HG03521 (cell line): ENCODE measurements at regions not wholly inside any gene's neighbourhood (a gene's known extent, or its start where the extent isn't known, plus 50 kb on each side); places are given as distances from the start of the nearest gene placed in this dataset.
"Not testable (repeated sequence)": the region's sequence is repeated elsewhere in the genome, so short reads cannot be mapped to it uniquely, and the experiment has no call there.

Experiments
- ATAC-seq: cut with Tn5 transposase; IDR thresholded peaks from one replicate; pipeline ENCODE4 v1.9.1; 2021; ENCODE audit warnings: mild to moderate bottlenecking, moderate library complexity; ENCODE audit not compliant: unreplicated experiment

DNA sequence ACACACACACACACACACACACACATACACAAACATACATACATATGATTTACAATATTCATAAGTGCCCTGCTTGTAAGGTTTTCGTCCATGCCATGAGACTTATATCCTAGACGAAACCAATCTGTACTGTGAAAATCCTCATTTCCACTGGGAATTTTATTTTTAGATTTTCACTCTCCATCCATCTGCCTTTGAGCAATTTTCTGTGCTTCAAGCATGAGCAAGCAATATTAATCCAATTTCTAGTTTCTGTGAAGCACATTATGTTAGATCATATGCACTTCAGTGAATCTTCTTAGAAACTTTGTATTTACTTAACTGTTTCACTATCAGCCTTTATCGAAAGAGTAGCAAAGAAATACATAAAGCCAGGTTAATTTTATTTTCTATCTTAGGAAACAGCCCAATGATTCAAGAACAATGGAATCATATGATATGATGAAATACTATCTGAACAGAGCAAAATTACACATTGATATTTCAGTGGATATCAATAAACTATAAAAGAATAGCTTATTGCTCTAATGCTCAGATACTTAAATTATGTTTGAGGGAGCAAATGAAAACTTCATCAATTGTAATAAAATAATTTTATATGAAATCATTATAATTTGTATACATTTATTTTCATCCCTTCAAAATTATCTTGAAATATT lies 1100.7 kb upstream of the MIR17HG start:
- ATAC-seq: no peak

DNA sequence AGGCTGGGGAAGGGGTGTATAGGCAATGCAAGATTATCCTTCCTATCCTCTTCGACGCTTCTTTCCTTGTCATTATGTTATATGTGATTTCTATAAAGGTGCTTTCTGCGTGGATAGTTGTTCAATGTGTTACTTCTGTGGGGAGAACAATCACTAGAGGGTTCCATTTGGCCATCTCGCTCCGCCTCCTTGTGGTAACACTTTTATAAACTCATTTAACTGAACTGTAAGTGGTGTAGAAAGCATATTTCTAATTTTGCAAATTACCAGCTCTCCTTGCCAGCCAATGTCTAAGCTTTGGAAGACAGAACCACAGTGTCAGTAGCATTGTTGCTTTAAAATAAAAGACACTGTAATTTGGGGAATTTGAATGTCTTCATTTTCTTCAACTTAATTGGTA lies 1093.7 kb upstream of the MIR17HG start:
- ATAC-seq: no peak

DNA sequence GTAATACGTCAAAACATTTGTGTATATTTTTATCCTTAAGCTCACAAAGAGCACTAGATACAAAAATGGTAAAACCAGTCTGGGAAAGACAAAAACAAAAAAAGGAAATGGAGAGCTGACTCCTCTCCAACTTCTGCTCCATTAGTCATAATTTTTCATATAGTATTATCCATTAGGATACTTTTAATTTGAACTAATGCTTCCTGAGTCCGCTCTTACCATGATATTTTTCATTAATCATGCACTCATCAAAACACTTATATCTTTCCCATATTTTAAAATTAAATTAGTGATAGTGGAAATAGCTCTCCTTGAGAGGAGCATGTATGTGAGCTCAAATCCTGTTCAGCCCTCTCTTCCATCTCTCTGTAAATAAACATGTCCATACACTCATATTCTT lies 1093.0 kb upstream of the MIR17HG start:
- no peak for ATAC-seq

DNA sequence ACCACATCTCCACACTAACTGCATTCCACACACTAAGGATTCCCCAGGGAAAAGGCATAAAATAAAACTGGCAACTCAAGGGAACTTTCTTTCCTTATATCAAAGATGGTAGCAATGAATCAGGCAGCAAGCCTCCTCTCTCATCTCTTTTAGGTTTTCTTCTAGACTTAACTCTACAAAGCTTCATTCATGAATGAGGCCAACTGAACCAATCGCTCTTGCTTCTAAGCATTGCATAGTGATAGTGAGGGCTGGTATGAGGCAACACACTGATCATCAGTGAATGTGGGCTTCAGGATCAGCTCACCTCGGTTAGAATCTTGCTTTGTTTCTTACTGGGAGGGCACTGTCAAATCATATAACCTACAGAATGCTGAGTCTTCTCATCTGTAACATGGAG lies 1090.7 kb upstream of the MIR17HG start:
- ATAC-seq: no peak

DNA sequence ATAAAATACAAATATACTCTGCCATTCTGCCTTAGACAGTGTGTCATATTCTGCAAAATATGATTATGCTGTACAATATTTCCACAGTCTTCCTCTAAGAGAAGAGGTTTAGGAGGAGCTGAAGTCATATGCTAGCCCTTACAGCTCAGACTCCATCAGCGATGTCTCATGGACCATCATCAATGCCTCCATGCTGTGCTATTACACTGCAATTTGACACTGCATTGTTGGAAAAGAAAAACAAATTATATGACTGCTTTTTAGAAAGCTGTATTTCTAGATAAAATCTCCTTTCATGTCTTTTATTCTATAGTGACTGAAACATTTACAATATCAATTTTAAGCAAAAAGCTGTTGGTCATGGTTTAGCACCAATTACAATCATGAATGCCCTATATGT lies 1089.4 kb upstream of the MIR17HG start:
- ATAC-seq: no peak

DNA sequence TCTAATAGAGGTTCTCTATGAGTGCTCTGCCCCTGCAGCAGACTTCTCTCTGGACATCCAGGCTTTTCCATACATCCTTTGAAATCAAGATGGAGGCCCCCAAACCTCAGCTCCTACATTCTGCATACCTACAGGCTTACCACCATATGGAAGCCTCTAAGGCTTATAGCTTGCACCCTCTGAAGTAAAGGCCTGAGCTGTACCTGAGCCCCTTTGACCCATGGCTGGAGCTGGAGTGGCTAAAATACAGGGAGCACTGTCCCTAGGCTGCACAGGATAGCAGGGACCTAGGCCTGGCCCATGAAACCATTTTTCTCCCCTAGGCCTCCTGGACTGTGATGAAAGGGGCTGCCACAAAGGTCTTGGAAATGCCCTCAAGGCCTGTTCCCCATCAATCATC lies 1086.1 kb upstream of the MIR17HG start:
- no peak for ATAC-seq

DNA sequence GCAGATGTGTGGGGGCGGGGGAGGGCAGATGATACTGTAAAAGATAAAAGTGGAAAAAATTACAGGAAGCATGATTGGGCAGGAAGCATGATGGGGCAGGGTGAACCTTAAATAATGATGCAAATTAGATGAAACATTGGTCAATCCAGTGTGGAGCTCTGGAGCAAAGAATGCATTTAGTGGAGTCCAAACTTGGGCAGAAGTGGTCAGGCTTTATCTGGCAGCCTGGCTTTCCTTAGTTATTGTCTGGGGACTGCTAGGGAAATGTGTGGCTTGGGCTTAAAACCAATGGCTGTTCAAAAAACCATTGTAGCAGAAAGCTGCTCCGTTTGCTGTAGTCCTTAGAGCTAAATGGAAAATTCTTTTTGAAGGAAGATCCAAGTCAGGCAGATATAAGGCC lies 1077.3 kb upstream of the MIR17HG start:
- no peak for ATAC-seq

DNA sequence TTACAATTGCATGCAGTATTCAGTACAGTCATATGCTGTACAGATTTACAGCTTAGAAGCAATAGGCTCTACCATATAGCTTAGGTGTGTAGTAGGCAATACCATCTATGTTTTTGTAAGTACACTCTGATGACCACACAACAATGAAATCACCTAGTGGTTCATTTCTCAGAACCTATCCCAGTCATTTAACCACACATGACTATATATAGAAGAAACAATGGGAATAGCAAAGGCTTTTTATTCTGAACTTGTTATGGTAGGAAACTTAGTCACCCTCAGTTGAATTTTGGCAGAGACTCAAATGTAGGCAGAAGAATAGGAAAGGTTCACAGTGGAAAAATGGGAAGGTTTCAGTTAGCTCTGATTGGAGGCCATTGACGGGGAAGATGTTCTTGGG lies 1075.1 kb upstream of the MIR17HG start:
- ATAC-seq: no peak

DNA sequence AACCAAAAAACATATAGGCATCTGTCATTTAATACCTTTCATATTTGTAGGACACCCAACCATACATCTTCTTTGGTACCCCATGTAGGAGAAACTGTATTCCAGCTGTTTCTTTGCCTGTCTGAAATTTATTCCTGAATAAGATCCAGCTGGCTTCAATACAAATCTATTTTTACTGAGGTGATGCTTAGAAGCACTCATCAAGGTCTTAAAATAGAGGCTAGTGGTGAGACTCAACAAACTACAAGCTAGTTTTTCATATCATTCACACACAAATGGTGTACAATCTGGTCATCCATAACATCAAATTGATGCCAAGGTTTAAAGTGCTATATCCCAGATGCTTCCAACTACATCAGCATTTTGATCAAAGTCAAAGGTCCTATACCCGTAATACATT lies 1071.3 kb upstream of the MIR17HG start:
- no peak for ATAC-seq

DNA sequence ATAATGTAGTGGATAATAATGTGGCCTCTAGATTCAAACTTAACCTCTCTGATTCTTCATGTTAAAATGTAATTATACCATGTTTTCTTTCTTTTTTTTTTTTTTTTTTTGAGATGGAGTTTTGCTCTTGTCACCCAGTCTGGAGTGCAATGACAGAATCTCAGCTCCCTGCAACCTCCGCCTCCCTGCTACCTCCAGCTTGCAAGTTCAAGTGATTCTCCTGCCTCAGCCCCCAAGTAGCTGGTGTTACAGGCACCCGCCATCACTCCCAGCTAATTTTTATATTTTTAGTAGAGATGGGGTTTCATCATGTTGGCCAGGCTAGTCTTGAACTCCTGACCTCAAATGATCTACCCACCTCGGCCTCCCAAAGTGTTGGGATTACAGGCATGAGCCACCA lies 1069.3 kb upstream of the MIR17HG start:
- not testable (repeated sequence) for ATAC-seq

DNA sequence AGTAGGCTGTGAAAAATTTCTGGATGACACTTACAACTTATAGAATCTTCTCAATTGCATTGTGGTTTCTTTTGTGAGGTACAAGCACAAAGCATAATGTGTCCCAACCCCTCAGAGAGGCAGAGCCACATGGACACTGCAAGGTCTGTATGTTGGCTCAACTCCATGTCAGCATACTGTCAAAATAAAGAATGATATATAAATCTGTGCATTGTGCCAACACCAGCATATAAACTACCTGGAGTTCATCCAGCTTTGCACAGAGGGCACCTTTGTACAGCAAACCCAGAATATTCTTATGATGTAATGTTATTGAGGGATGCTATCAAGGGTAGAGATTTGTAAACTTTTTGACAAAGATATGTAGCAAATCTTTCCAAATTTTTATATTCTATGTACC lies 1065.8 kb upstream of the MIR17HG start:
- no peak for ATAC-seq

DNA sequence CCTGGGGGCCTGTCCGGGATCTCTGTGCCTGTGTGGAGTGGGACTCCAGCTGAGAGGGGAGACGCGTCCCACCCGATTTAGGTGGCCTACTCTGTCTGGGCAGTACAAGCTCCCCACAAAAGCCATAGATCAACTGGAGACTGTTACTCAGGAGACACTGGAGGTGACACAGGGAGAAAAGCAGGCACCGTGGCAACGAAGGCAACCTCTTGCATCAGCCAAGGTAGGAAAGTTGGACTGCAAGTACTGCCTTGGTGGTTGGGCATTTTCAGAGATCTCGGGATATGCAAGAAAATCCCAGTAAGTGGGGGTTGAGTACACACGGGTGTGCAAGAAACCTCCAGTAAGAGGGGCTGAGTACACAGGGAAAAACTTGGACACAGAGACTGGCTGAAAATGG lies 1060.0 kb upstream of the MIR17HG start:
- ATAC-seq: no peak

DNA sequence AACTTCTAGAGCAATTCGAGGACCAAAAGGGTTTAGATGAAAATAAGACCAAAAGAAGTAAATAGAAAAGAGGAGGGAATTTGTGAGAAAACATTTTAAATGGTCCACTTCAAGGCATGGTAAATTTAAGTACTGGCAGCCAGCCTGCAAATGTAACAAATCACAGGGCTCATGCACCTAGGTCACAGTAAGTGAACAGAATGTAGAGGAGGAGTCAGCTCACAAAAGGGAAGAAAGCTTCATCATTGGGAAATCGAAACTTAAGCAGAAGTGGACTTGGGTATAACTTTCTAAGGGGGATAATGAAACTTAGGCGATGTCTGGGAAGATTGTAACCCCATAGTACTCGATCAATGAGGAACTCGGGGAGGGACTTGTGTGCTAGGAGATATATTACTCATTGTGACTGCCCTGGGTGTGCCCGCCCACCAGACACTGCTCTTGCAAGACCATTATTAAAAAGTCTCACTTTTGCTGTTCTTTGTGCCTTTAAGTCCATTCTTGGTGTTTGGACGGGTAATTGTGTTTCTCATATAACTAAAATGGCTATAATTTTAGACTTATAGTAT lies 1053.6 kb upstream of the MIR17HG start:
- ATAC-seq: no peak

DNA sequence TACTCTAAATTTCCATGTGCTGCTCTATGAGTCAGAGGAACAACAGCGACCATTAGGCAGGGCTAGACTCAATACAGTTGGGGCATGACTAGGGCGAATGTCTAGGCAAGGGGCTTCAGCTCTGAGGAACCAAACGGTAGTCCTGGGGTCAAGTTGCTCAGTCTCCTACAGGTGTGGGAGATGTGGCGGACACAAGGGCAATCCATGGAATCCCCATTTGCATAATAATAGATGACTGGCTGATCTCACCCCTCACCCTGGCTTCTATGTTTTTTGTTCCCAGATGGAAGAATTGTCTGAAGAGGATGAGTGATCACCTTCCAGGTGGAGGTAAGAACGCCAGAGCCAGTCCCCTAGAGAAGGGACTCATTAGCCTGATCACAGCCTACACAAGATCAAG lies 1048.2 kb upstream of the MIR17HG start:
- ATAC-seq: no peak

DNA sequence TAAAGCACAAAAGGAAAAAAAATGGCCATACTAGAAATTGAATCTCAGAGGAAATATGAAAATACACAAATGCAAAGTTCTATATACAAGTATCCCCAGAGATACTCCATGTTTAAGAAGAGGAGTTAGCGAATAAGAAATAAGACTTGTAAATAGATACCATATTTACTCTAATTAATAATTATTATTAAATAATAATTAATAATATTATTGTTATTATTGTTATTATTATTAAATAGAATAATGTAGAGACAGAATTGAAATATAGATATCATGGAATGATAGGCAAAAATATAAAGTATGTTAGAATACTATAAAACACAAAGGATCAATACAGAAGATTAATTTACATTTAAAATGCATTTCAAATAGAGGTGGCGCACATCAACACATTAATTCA lies 1047.5 kb upstream of the MIR17HG start:
- ATAC-seq: no peak

DNA sequence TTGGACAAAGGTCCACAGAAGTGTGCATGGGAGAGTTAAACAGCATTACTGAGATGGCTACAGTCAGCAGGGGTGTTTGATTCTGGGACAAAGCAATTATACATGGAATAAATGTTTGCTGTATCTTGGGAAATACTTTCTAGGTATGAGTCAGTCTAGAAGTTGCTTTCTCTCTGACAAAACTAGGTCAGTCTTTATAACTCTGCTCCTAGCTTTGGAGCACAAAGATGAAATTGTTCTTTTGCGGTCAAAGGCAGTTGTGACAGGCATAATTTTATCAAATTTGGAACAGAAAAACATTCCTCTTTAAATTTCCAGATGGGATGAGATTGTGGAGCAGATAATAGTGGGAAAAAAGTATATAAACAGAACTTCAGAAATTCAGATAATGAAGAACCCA lies 1045.4 kb upstream of the MIR17HG start:
- ATAC-seq: no peak

DNA sequence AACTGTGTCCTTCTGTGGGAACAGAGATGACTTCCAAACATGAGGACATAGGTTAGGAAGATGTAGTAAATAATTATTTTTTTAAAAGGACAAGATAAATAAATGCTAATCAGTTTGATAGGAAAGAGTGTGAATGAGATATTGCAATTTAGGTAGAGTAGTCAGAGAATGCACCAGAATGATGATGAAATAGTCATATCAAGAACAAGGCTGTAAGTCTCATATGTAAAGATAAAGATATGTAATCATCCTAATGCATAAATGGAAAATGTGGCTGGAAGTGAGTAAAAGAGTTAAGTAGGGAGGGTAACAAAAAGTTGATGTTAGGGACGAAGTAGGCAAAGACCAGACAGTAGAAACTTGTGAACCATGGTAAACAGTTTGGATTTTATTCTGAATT lies 1041.7 kb upstream of the MIR17HG start:
- ATAC-seq: no peak

DNA sequence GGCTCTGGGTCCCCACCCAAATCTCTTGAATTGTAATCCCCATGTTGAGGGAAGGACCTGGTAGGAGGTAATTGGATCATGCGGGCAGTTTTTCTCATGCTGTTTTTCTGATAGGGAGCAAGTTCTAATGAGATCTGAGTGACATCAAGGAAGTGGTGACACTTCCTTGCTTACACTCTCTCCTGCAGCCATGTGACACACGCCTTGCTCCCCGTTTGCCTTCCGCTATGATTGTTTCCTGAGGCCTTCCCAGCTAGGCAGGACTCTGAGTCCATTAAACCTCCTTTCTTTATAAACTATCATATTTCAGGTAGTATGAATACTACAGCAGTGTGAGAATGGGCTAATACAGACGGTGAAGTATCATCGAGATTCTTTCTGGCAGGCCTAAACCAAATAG lies 1040.4 kb upstream of the MIR17HG start:
- no peak for ATAC-seq

DNA sequence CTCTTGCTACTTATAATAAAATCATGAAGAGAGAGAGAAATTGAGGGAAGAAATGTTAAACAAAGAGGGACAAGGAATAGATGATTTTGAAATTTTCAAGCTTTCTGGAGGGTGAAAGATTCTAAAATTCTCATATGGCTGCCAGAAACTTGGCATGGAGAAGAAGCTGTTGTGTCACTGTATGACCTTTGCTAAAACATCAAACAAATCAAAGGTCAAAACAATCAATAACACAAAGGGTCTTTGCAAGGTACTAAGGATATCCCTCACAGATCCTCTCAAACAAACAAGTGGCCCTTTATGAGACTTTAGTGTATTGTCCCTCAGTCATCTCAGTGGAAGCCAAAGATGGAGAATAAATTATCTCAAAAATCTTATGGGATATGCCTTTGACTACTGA lies 1039.2 kb upstream of the MIR17HG start:
- ATAC-seq: no peak

DNA sequence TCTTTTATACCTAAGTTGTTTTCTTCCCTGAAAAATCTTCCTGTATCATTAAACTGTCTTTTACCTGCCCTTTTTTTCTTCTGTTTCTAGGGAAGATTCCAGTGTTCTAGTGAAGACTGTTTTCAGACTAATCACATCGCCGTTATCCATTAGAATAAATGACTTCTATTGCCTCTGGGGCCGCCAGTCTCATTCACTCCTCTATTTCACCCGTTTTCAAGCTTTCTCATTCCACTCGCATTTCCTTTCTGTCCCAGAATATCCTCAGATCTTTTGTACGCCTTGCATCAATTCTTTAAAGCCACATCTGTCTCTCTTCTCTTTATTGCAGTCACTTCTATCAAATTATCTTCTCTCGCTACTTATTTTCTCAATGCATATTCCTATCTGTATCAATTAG lies 1035.6 kb upstream of the MIR17HG start:
- no peak for ATAC-seq

DNA sequence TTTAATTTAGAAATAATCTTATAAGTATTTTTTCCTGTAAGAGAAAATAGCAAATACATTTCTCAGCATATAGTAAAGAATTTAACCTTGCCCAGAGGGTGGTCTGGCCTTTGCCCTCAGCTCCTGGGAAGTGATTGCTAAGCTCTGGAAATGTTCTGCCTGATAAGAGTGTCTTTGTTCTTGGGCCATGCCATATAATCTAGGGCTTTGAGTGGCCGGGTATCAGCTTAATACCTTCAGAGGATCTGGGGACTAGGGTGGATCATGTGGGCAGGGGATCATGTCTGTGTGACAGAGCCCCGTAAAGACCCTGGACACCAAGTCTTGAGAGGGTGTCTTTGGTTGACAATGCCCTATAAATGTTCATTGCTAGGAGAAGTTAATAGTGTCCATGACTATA lies 1032.4 kb upstream of the MIR17HG start:
- ATAC-seq: no peak

DNA sequence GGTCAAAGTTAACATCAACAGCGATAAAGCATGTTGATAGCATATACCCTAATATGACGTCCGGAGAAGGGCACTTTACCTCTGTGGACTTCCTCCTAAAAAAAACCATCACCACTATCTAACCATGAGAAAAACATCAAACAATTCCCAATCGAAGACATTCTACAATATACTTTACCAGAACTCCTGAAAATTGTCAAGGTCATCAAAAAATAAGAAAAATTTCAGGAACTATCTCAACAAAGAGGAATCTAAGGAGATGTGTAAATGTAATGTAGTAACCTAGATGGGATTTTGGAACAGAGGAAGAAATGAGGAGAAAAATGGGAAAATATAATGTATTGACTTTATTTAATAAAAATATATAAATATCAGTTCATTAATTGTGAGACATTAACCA lies 1026.8 kb upstream of the MIR17HG start:
- no peak for ATAC-seq

DNA sequence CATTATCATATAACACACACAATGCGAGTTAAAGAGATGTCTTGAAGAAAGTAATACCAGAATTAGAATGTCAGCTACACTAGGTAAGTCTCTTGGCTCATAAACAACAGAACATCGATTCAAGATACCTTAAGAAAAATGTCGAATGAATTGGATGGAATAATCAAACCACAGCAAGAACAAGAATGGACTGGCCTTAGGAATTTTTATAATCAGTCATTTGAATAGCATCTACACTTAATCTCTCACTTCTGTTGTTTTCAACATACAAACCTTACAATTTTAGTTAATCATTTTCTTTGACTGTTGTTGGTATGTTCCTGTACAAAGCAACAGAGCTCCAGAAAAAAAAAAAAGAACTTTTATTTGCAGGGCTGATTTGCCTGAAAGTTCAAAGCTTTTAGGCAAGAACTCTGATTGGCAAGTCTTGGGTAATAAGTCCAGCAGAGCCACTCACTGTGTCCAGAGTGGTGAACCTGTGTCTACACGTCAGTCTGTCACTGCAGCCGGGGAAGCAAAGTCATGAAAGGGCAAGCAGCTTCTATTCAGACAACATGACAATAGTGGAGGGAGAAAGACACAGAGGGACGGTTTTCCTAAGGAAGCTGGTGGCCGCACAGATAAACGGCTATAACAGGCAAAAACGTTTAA lies 1026.1 kb upstream of the MIR17HG start:
- ATAC-seq: no peak
